GM10248 (cell line): ENCODE measurements at regions not wholly inside any gene's neighbourhood (a gene's known extent, or its start where the extent isn't known, plus 50 kb on each side); places are given as distances from the start of the nearest gene placed in this dataset.

Experiments
- CTCF ChIA-PET: fragments of 300-600 bp; sonication (Branson Sonifier 250); formaldehyde crosslinking; extraction: SDS; loops from one replicate; lab custom pipeline; 2021; ENCODE audit warnings: antibody characterized with exemption; lab: Yijun Ruan, JAX
- POLR2A ChIA-PET: fragments of 350-650 bp; sonication (Branson Sonifier 250); formaldehyde crosslinking; extraction: SDS; loops from one replicate; lab custom pipeline; 2020; ENCODE audit warnings: antibody characterized with exemption; lab: Yijun Ruan, JAX
- DNase-seq: peaks from one replicate; pipeline ENCODE4 v3.0.0; 2012; ENCODE audit errors: extremely low spot score
- TF ChIP-seq, protein P1 (sequence below): IDR thresholded peaks from 2 replicates; pipeline ENCODE4 v1.5.1; 2012; ENCODE audit warnings: mild to moderate bottlenecking, low read depth; ENCODE audit errors: extremely low read depth, missing control alignments, control extremely low read depth

DNA sequence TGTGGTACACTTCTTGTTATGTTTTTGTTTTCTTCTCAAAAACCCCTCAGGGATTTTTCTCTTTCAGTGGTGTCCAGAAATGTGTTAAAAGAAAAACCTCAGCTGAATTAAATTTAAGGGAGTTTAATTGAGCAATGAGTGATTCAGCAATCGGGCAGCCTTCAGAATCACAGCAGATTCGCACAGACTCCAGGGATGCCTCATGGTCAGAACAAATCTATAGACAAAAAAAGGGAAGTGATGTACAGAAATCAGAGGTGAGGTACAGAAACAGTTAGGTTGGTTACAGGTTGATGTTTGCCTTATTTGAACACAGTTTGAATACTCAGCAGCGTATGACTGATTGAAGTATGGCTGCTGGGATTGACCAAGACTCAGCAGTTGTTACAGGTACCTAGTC, 86.2 kb downstream of the TLR5 start:
- POLR2A ChIA-PET, result no interaction called here
- TF ChIP-seq, protein P1, sequence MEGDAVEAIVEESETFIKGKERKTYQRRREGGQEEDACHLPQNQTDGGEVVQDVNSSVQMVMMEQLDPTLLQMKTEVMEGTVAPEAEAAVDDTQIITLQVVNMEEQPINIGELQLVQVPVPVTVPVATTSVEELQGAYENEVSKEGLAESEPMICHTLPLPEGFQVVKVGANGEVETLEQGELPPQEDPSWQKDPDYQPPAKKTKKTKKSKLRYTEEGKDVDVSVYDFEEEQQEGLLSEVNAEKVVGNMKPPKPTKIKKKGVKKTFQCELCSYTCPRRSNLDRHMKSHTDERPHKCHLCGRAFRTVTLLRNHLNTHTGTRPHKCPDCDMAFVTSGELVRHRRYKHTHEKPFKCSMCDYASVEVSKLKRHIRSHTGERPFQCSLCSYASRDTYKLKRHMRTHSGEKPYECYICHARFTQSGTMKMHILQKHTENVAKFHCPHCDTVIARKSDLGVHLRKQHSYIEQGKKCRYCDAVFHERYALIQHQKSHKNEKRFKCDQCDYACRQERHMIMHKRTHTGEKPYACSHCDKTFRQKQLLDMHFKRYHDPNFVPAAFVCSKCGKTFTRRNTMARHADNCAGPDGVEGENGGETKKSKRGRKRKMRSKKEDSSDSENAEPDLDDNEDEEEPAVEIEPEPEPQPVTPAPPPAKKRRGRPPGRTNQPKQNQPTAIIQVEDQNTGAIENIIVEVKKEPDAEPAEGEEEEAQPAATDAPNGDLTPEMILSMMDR, result no peak
- CTCF ChIA-PET, result no interaction called here
- no peak for DNase-seq

DNA sequence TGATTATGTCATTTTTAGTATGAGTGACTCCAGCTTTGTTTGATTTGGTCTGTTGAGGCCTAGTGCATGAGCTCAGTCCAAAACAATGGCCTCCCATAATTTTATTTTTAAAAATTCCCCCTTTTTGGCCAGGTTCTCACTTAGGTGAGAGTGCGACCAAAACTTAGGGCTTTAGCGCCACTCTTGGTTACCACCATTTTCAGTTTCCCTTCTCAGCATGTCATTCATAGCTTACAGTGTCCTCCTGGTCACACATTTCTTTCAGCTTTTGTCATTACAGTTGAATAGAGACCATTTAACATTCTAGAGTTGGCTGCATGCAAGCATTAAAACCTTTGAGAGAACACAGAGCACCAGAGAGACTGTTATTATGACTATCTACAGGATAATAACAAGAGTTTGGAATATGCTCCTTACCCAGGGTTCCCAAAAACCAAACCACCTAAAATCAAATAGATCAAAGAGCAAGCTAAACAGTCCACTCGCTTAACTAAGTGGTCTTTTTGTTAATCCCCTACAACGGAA, 85.4 kb downstream of the TLR5 start:
- CTCF ChIA-PET, result no interaction called here

More for the DNA sequence above, 85.4 kb downstream of the TLR5 start:
- TF ChIP-seq, protein P1, result no peak
- POLR2A ChIA-PET, result no interaction called here
- DNase-seq, result no peak
